ENCODE measurements at regions not wholly inside any gene's neighbourhood (a gene's known extent, or its start where the extent isn't known, plus 50 kb on each side); places are given as distances from the start of the nearest gene placed in this dataset.

- TF ChIP-seq CTCF (conservative IDR thresholded peaks at IDR 0.05; ENCODE audit: low read length), result no peak
- TF ChIP-seq EZH2phosphoT487 (IDR thresholded peaks at IDR 0.05; ENCODE audit: borderline replicate concordance, low read depth, low read length), result no peak
Observed at GRCh38 chr3:182709306-182709705, 84.0 kb upstream of the ATP11B start.
